ENCODE measurements at regions not wholly inside any gene's neighbourhood (a gene's known extent, or its start where the extent isn't known, plus 50 kb on each side); places are given as distances from the start of the nearest gene placed in this dataset.

DNA sequence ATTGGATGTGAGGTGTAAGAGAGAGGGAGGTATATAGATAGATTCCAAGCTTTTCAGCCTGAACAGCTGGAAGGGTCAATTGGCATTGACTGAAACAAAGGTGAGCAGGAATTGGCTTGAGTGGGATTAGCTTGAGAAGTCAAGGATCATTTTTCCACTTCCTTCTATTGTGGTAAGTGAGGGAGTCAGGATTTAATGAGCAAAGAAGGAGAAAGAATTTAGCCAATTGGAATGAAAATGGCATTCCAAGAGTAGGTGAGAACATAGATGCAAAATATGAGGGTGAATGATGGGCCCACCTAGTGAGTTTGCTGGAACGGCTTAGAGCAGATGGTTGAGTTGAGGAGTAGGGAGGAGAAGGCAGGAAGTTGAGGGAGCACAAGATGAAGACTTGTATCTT is 56.5 kb upstream of the ETV6 start:
- TF ChIP-seq, protein P1, sequence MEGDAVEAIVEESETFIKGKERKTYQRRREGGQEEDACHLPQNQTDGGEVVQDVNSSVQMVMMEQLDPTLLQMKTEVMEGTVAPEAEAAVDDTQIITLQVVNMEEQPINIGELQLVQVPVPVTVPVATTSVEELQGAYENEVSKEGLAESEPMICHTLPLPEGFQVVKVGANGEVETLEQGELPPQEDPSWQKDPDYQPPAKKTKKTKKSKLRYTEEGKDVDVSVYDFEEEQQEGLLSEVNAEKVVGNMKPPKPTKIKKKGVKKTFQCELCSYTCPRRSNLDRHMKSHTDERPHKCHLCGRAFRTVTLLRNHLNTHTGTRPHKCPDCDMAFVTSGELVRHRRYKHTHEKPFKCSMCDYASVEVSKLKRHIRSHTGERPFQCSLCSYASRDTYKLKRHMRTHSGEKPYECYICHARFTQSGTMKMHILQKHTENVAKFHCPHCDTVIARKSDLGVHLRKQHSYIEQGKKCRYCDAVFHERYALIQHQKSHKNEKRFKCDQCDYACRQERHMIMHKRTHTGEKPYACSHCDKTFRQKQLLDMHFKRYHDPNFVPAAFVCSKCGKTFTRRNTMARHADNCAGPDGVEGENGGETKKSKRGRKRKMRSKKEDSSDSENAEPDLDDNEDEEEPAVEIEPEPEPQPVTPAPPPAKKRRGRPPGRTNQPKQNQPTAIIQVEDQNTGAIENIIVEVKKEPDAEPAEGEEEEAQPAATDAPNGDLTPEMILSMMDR (conservative IDR thresholded peaks at IDR 0.05; ENCODE audit: low read depth, low read length), result no peak
- TF ChIP-seq, protein P2, sequence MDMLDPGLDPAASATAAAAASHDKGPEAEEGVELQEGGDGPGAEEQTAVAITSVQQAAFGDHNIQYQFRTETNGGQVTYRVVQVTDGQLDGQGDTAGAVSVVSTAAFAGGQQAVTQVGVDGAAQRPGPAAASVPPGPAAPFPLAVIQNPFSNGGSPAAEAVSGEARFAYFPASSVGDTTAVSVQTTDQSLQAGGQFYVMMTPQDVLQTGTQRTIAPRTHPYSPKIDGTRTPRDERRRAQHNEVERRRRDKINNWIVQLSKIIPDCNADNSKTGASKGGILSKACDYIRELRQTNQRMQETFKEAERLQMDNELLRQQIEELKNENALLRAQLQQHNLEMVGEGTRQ (IDR thresholded peaks at IDR 0.05; ENCODE audit: low read depth, low read length), result no peak
- TF ChIP-seq RFX5 (IDR thresholded peaks at IDR 0.05; ENCODE audit: low read depth, low read length) (no peak), MAFK (IDR thresholded peaks at IDR 0.05; ENCODE audit: low read depth, low read length) (no peak), RAD21 (IDR thresholded peaks at IDR 0.05; ENCODE audit: low read length) (no peak), POLR2A (IDR thresholded peaks at IDR 0.05; ENCODE audit: low read depth, low read length) (no peak), CEBPB (IDR thresholded peaks at IDR 0.05; ENCODE audit: low read depth, low read length) (no peak), MXI1 (IDR thresholded peaks at IDR 0.05; ENCODE audit: borderline replicate concordance, low read depth, low read length) (no peak), RCOR1 (IDR thresholded peaks at IDR 0.05; ENCODE audit: insufficient replicate concordance, low read length) (no peak), NFE2L2 (IDR thresholded peaks at IDR 0.05; ENCODE audit: low read depth, low read length) (no peak)
